GM12891 (cell line): ENCODE measurements at regions not wholly inside any gene's neighbourhood (a gene's known extent, or its start where the extent isn't known, plus 50 kb on each side); places are given as distances from the start of the nearest gene placed in this dataset.

Experiments
- PAX5 ChIP-seq: IDR thresholded peaks from 2 replicates; pipeline ENCODE4 v1.6.1; 2011; ENCODE audit warnings: low read length, moderate library complexity, mild to moderate bottlenecking; ENCODE audit not compliant: insufficient read depth, severe bottlenecking
- POLR2A ChIP-seq: IDR thresholded peaks from 2 replicates; pipeline ENCODE4 v1.6.1; 2011; ENCODE audit warnings: low read depth, low read length, control low read depth
- POLR2AphosphoS5 ChIP-seq: IDR thresholded peaks from 2 replicates; pipeline ENCODE4 v1.6.1; 2011; ENCODE audit warnings: low read depth, low read length, control low read depth
- POU2F2 ChIP-seq: IDR thresholded peaks from 2 replicates; pipeline ENCODE4 v1.6.1; 2011; ENCODE audit warnings: low read depth, mild to moderate bottlenecking, control low read depth, low read length, moderate library complexity
- SPI1 ChIP-seq: IDR thresholded peaks from 2 replicates; pipeline ENCODE4 v1.6.1; 2011; ENCODE audit warnings: low read depth, low read length, control low read depth
- TAF1 ChIP-seq: IDR thresholded peaks from 2 replicates; pipeline ENCODE4 v1.6.1; 2011; ENCODE audit warnings: low read depth, low read length, control low read depth

GRCh38 chr10:2051108-2051507 is 313.8 kb upstream of the ADARB2 start:
- TF ChIP-seq POLR2AphosphoS5, result no peak
- TF ChIP-seq POLR2A, result no peak
- no peak for TF ChIP-seq TAF1
- no peak for TF ChIP-seq SPI1
- TF ChIP-seq PAX5, result no peak
- no peak for TF ChIP-seq POU2F2
